ENCODE measurements at regions not wholly inside any gene's neighbourhood (a gene's known extent, or its start where the extent isn't known, plus 50 kb on each side); places are given as distances from the start of the nearest gene placed in this dataset.

GRCh38 chr3:162932503-162932902 lies 1435.9 kb downstream of the OTOL1 start:
- H3K9me2 ChIP-seq (replicated peaks; ENCODE audit: low read length), result no peaks in the 10 kb centered on the region
- H3K9me3 ChIP-seq (ENCODE audit: low read length), result no peaks in the 10 kb centered on the region
- H3K27ac ChIP-seq (ENCODE audit: low read length), result no peak overlapping the region
- DNase-seq, result no peak
- no peak for TF ChIP-seq EZH2 (IDR thresholded peaks at IDR 0.05; ENCODE audit: low read length, unreplicated experiment)
- no peak for TF ChIP-seq EZH2phosphoT487 (IDR thresholded peaks at IDR 0.05; ENCODE audit: borderline replicate concordance, low read length)
- TF ChIP-seq CTCF (conservative IDR thresholded peaks at IDR 0.05; ENCODE audit: low read depth, low read length), result no peak
- H3K27me3 ChIP-seq (ENCODE audit: low read length), result no peaks in the 10 kb centered on the region
- H3K4me3 ChIP-seq (ENCODE audit: low read length), result no peak overlapping the region
- ChIA-PET CTCF (no interaction called here), POLR2A (ENCODE audit: unreplicated experiment) (no interaction called here)
- no TSS peak for BruUV-seq (replicated peaks)
- no peaks in the 10 kb centered on the region for H4K20me1 ChIP-seq (ENCODE audit: low read length)
- H2AFZ ChIP-seq (ENCODE audit: low read length), result no peak overlapping the region
- no peak overlapping the region for H3K9ac ChIP-seq (ENCODE audit: low read length)
- no peaks in the 10 kb centered on the region for H3K79me2 ChIP-seq (ENCODE audit: low read length)
- no peak overlapping the region for H3K4me2 ChIP-seq (ENCODE audit: low read length)
- H3F3A ChIP-seq (ENCODE audit: low read length, unreplicated experiment), result no peaks in the 10 kb centered on the region
- ATAC-seq, result no peak
- no peaks in the 10 kb centered on the region for H3K4me1 ChIP-seq (ENCODE audit: insufficient read depth, low read length)
- no peaks in the 10 kb centered on the region for H3K36me3 ChIP-seq (ENCODE audit: low read depth, low read length)
- intact Hi-C loops (cut with micrococcal nuclease), result no loop called here

GRCh38 chr3:162933656-162934055 lies 1437.0 kb downstream of the OTOL1 start:
- DNase-seq, result no peak
- CTCF ChIA-PET, result no interaction called here
- Histone ChIP-seq H3K9me3 (ENCODE audit: low read length) (no peaks in the 10 kb centered on the region), H3K9ac (ENCODE audit: low read length) (no peak overlapping the region), H2AFZ (ENCODE audit: low read length) (no peak overlapping the region), H3K4me2 (ENCODE audit: low read length) (no peak overlapping the region), H4K20me1 (ENCODE audit: low read length) (no peaks in the 10 kb centered on the region), H3K27me3 (ENCODE audit: low read length) (no peaks in the 10 kb centered on the region), H3K4me1 (ENCODE audit: insufficient read depth, low read length) (no peaks in the 10 kb centered on the region), H3K27ac (ENCODE audit: low read length) (no peak overlapping the region), H3K4me3 (ENCODE audit: low read length) (no peak overlapping the region), H3F3A (ENCODE audit: low read length, unreplicated experiment) (no peaks in the 10 kb centered on the region), H3K36me3 (ENCODE audit: low read depth, low read length) (no peaks in the 10 kb centered on the region), H3K9me2 (replicated peaks; ENCODE audit: low read length) (no peaks in the 10 kb centered on the region), H3K79me2 (ENCODE audit: low read length) (no peaks in the 10 kb centered on the region)
- TF ChIP-seq EZH2 (IDR thresholded peaks at IDR 0.05; ENCODE audit: low read length, unreplicated experiment), result no peak
- no peak for TF ChIP-seq CTCF (conservative IDR thresholded peaks at IDR 0.05; ENCODE audit: low read depth, low read length)
- no peak for TF ChIP-seq EZH2phosphoT487 (IDR thresholded peaks at IDR 0.05; ENCODE audit: borderline replicate concordance, low read length)
- BruUV-seq (replicated peaks), result no TSS peak
- no peak for ATAC-seq
- intact Hi-C loops (cut with micrococcal nuclease), result no loop called here
- POLR2A ChIA-PET (ENCODE audit: unreplicated experiment), result no interaction called here

GRCh38 chr3:162936706-162937105 lies 1440.1 kb downstream of the OTOL1 start:
- CTCF ChIA-PET, result no interaction called here
- Histone ChIP-seq H3K9ac (ENCODE audit: low read length) (no peak overlapping the region), H3K4me3 (ENCODE audit: low read length) (no peak overlapping the region), H2AFZ (ENCODE audit: low read length) (no peak overlapping the region), H3K79me2 (ENCODE audit: low read length) (no peaks in the 10 kb centered on the region), H3K4me1 (ENCODE audit: insufficient read depth, low read length) (no peaks in the 10 kb centered on the region), H4K20me1 (ENCODE audit: low read length) (no peaks in the 10 kb centered on the region), H3K9me2 (replicated peaks; ENCODE audit: low read length) (no peaks in the 10 kb centered on the region), H3K4me2 (ENCODE audit: low read length) (no peak overlapping the region), H3K36me3 (ENCODE audit: low read depth, low read length) (no peaks in the 10 kb centered on the region), H3K9me3 (ENCODE audit: low read length) (no peaks in the 10 kb centered on the region), H3K27me3 (ENCODE audit: low read length) (no peaks in the 10 kb centered on the region), H3K27ac (ENCODE audit: low read length) (no peak overlapping the region), H3F3A (ENCODE audit: low read length, unreplicated experiment) (no peaks in the 10 kb centered on the region)
- no TSS peak for BruUV-seq (replicated peaks)
- DNase-seq, result no peak
- POLR2A ChIA-PET (ENCODE audit: unreplicated experiment), result no interaction called here
- no peak for TF ChIP-seq EZH2phosphoT487 (IDR thresholded peaks at IDR 0.05; ENCODE audit: borderline replicate concordance, low read length)
- TF ChIP-seq CTCF (conservative IDR thresholded peaks at IDR 0.05; ENCODE audit: low read depth, low read length), result no peak
- intact Hi-C loops (cut with micrococcal nuclease), result no loop called here
- ATAC-seq, result no peak
